ENCODE measurements at regions not wholly inside any gene's neighbourhood (a gene's known extent, or its start where the extent isn't known, plus 50 kb on each side); places are given as distances from the start of the nearest gene placed in this dataset.

DNA sequence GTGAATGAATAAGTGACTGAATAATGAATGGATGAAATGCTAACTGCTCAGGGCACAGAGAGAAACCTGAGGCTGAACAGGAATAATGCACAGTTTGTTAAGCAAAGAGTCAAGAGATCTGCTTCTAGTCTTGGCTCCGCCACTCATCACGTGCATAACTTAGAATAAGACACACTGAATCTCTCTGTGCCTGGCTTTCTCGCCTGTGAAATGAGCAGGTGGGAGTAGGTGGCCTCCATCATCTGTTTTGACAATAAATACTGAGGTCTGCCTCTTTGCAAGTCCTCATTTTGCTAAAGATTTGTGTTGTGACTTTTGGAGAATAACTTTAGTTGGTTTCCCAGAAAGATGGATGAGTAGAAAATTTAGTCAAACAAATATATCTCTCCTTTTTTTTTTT is 318.0 kb downstream of the FBXW7 start:
- peaks cover 3 to 16% (median 6%) of the 10 kb centered on the region in 7 donors for H3K9me3 Mint-ChIP-seq
- Histone ChIP-seq H3K9me3 (replicated peaks in 1 of 2; ENCODE audit: control insufficient read depth in 1 of 2, insufficient read depth in 1 of 2, low read length in 2 of 2) (no peaks in the 10 kb centered on the region), H2AFZ (ENCODE audit: insufficient read depth, low read depth, low read length, poor library complexity, severe bottlenecking) (no peak overlapping the region), H4K20me1 (ENCODE audit: insufficient read depth, low read length) (no peaks in the 10 kb centered on the region), H3K27me3 (ENCODE audit: control insufficient read depth in 2 of 2, insufficient read depth in 2 of 2, low read length in 2 of 2) (no peaks in the 10 kb centered on the region), H3K9ac (ENCODE audit: insufficient read depth, low read length, poor library complexity, severe bottlenecking) (no peak overlapping the region), H3K36me3 (replicated peaks in 1 of 2; ENCODE audit: control insufficient read depth in 1 of 2, insufficient read depth in 2 of 2, low read length in 2 of 2) (no peaks in the 10 kb centered on the region), H3K27ac (ENCODE audit: low read depth in 1 of 2, low read length in 2 of 2) (no peak overlapping the region), H3K4me3 (replicated peaks in 1 of 3; ENCODE audit: low read depth in 2 of 3, low read length in 3 of 3) (no peak overlapping the region), H3K4me1 (ENCODE audit: control insufficient read depth in 1 of 2, insufficient read depth in 2 of 2, low read length in 2 of 2) (no peaks in the 10 kb centered on the region), H3K4me2 (replicated peaks; ENCODE audit: extremely low read depth, low read length, poor library complexity, severe bottlenecking) (no peak overlapping the region), H3K79me2 (ENCODE audit: insufficient read depth, low read length) (no peaks in the 10 kb centered on the region)
- 100% methylated on average over 1 of the region's 3 CpGs for WGBS (ENCODE audit: insufficient coverage)
- H3K27ac Mint-ChIP-seq: no peak overlapping the region
- H3K27me3 Mint-ChIP-seq (ENCODE audit: low read depth in 3 of 3): peaks cover 1 to 2% (median 2%) of the 10 kb centered on the region in 3 donors
- no peak for DNase-seq
- no peaks in the 10 kb centered on the region for H3K36me3 Mint-ChIP-seq
- intact Hi-C loops (cut with micrococcal nuclease): no loop called here
- no peak overlapping the region for H3K4me3 Mint-ChIP-seq
- H3K4me1 Mint-ChIP-seq: no peaks in the 10 kb centered on the region
- TF ChIP-seq, protein P1, sequence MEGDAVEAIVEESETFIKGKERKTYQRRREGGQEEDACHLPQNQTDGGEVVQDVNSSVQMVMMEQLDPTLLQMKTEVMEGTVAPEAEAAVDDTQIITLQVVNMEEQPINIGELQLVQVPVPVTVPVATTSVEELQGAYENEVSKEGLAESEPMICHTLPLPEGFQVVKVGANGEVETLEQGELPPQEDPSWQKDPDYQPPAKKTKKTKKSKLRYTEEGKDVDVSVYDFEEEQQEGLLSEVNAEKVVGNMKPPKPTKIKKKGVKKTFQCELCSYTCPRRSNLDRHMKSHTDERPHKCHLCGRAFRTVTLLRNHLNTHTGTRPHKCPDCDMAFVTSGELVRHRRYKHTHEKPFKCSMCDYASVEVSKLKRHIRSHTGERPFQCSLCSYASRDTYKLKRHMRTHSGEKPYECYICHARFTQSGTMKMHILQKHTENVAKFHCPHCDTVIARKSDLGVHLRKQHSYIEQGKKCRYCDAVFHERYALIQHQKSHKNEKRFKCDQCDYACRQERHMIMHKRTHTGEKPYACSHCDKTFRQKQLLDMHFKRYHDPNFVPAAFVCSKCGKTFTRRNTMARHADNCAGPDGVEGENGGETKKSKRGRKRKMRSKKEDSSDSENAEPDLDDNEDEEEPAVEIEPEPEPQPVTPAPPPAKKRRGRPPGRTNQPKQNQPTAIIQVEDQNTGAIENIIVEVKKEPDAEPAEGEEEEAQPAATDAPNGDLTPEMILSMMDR (IDR thresholded peaks at IDR 0.05): no peak

- H3K4me3 Mint-ChIP-seq: no peak overlapping the region
- no peaks in the 10 kb centered on the region for H4K20me1 ChIP-seq (ENCODE audit: insufficient read depth, low read length)
- H3K27me3 ChIP-seq (ENCODE audit: control insufficient read depth in 2 of 2, insufficient read depth in 2 of 2, low read length in 2 of 2): no peaks in the 10 kb centered on the region
- no peak overlapping the region for H3K27ac ChIP-seq (ENCODE audit: low read depth in 1 of 2, low read length in 2 of 2)
- H3K79me2 ChIP-seq (ENCODE audit: insufficient read depth, low read length): no peaks in the 10 kb centered on the region
- TF ChIP-seq, protein P1 (IDR thresholded peaks at IDR 0.05): no peak
- H3K36me3 Mint-ChIP-seq: no peaks in the 10 kb centered on the region
- no peak overlapping the region for H2AFZ ChIP-seq (ENCODE audit: insufficient read depth, low read depth, low read length, poor library complexity, severe bottlenecking)
- WGBS (ENCODE audit: insufficient coverage): 75% methylated on average over 4 of the region's 7 CpGs
- no peaks in the 10 kb centered on the region for H3K9me3 ChIP-seq (replicated peaks in 1 of 2; ENCODE audit: control insufficient read depth in 1 of 2, insufficient read depth in 1 of 2, low read length in 2 of 2)
- H3K9me3 Mint-ChIP-seq: peaks cover 5 to 18% (median 6%) of the 10 kb centered on the region in 7 donors
- H3K27me3 Mint-ChIP-seq (ENCODE audit: low read depth in 3 of 3): peaks cover 2 to 11% (median 7%) of the 10 kb centered on the region in 3 donors
- H3K4me1 ChIP-seq (ENCODE audit: control insufficient read depth in 1 of 2, insufficient read depth in 2 of 2, low read length in 2 of 2): no peaks in the 10 kb centered on the region
- no peak overlapping the region for H3K27ac Mint-ChIP-seq
- H3K9ac ChIP-seq (ENCODE audit: insufficient read depth, low read length, poor library complexity, severe bottlenecking): no peak overlapping the region
- H3K4me3 ChIP-seq (replicated peaks in 1 of 3; ENCODE audit: low read depth in 2 of 3, low read length in 3 of 3): no peak overlapping the region
- intact Hi-C loops (cut with micrococcal nuclease): no loop called here
- H3K36me3 ChIP-seq (replicated peaks in 1 of 2; ENCODE audit: control insufficient read depth in 1 of 2, insufficient read depth in 2 of 2, low read length in 2 of 2): no peaks in the 10 kb centered on the region
- no peaks in the 10 kb centered on the region for H3K4me1 Mint-ChIP-seq
- DNase-seq: no peak
- no peak overlapping the region for H3K4me2 ChIP-seq (replicated peaks; ENCODE audit: extremely low read depth, low read length, poor library complexity, severe bottlenecking)
These were observed 323.8 kb downstream of the FBXW7 start for GRCh38 chr4:152211936-152212653.

All from CD14-positive monocyte (primary cell).